Parathyroid adenoma (tissue), 2 donors: ENCODE measurements at regions not wholly inside any gene's neighbourhood (a gene's known extent, or its start where the extent isn't known, plus 50 kb on each side); places are given as distances from the start of the nearest gene placed in this dataset.
"Not testable (repeated sequence)": the region's sequence is repeated elsewhere in the genome, so short reads cannot be mapped to it uniquely, and the experiment has no call there.

ENCODE experiments used
- H2AFZ ChIP-seq: fragments of 300-600 bp; sonication (generic); one replicate; pipeline ENCODE4 v1.7.0; 2017; ENCODE audit warnings: antibody characterized with exemption, mild to moderate bottlenecking
- H3K27ac ChIP-seq: fragments of 300-600 bp; sonication (generic); one replicate; pipeline ENCODE4 v1.7.0; 2017
- H3K27me3 ChIP-seq: fragments of 300-600 bp; sonication (generic); one replicate; pipeline ENCODE4 v1.7.0; 2017; ENCODE audit warnings: low read length; ENCODE audit not compliant: control insufficient read depth, insufficient read depth
- H3K36me3 ChIP-seq: fragments of 300-600 bp; sonication (generic); one replicate; pipeline ENCODE4 v1.7.0; 2017; ENCODE audit warnings: low read length; ENCODE audit not compliant: control insufficient read depth, insufficient read depth
- H3K4me1 ChIP-seq: fragments of 300-600 bp; sonication (generic); one replicate; pipeline ENCODE4 v1.7.0; 2017; ENCODE audit warnings: control low read depth
- H3K4me2 ChIP-seq: fragments of 300-600 bp; sonication (generic); one replicate; pipeline ENCODE4 v1.7.0; 2017; ENCODE audit warnings: low read length
- H3K4me3 ChIP-seq: fragments of 300-600 bp; sonication (generic); one replicate; pipeline ENCODE4 v1.7.0; 2017; ENCODE audit warnings: low read depth, low read length
- H3K79me2 ChIP-seq: fragments of 300-600 bp; sonication (generic); one replicate; pipeline ENCODE4 v1.7.0; 2017; ENCODE audit warnings: control low read depth
- H3K9ac ChIP-seq: fragments of 300-600 bp; sonication (generic); one replicate; pipeline ENCODE4 v1.7.0; 2017; ENCODE audit warnings: mild to moderate bottlenecking
- H3K9me3 ChIP-seq: fragments of 300-600 bp; sonication (generic); one replicate; pipeline ENCODE4 v1.7.0; 2017; ENCODE audit warnings: low read length; ENCODE audit not compliant: control insufficient read depth
- CTCF ChIP-seq: fragments of 300-600 bp; sonication (generic); IDR thresholded peaks from one replicate; pipeline ENCODE4 v1.7.0; 2017; ENCODE audit warnings: antibody characterized with exemption, mild to moderate bottlenecking
- donor health status: primary hyperparathyroidism.

GRCh38 chr3:109869586-109869985 lies 532.2 kb upstream of the DPPA4 start:
- no peaks in the 10 kb centered on the region for H3K79me2 ChIP-seq
- no peaks in the 10 kb centered on the region for H3K27me3 ChIP-seq
- no peak overlapping the region for H2AFZ ChIP-seq
- H3K9ac ChIP-seq, result no peak overlapping the region
- H3K4me2 ChIP-seq, result no peak overlapping the region
- no peak overlapping the region for H3K27ac ChIP-seq
- no peaks in the 10 kb centered on the region for H3K9me3 ChIP-seq
- no peak for TF ChIP-seq CTCF
- H3K4me1 ChIP-seq, result no peaks in the 10 kb centered on the region
- H3K36me3 ChIP-seq, result no peaks in the 10 kb centered on the region
- H3K4me3 ChIP-seq, result no peak overlapping the region

DNA sequence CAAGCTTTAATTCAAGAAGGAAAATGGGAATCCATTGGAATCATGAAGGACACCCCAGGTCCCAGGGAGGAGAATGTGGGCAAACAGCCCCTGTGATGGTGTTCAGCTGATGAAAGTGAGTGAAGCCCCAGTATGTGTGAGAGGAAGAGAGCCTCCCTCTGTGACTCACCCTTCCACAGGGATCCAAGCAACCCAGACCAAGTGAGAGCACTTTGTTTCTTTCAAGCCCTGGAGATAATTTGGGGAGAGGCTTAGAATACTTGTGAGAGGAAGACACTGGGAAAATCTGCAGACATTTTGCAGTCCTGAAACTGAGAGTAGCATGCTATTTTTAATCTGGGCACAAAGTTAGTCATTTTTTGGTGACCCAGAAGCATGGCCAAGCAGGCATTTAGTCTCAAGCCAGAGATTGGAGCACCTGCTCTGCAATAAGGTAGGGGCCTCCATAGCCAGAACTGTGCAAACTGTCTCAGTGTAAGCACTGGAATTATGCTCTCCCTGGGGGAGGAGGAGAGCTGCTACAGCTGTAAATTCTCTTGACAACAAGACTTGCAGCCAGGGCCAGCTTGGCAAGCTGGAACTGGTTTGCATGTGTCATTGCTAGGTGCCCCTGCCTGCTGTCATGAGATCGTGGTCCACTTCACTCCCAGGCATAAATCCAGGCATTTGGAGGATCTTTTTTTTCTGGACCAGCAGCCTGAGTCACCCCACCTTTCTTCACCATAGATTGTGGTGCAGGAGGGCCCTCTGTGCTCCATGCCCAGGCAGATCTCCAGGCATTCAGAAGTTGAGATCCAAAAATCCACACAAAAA lies 537.8 kb upstream of the DPPA4 start:
- no peak overlapping the region for H3K9ac ChIP-seq
- H3K27me3 ChIP-seq, result no peaks in the 10 kb centered on the region
- H3K9me3 ChIP-seq, result no peaks in the 10 kb centered on the region
- H3K36me3 ChIP-seq, result no peaks in the 10 kb centered on the region
- no peak overlapping the region for H3K4me3 ChIP-seq
- H3K79me2 ChIP-seq, result no peaks in the 10 kb centered on the region
- H3K4me2 ChIP-seq, result no peak overlapping the region
- H3K27ac ChIP-seq, result no peak overlapping the region
- no peak overlapping the region for H2AFZ ChIP-seq
- no peak for TF ChIP-seq CTCF
- no peaks in the 10 kb centered on the region for H3K4me1 ChIP-seq

- H3K9me3 ChIP-seq, H3K27ac ChIP-seq: not testable (repeated sequence)
These were observed 540.3 kb upstream of the DPPA4 start for GRCh38 chr3:109877616-109878015.

GRCh38 chr3:109882144-109882543 lies 544.8 kb upstream of the DPPA4 start:
- Histone ChIP-seq H3K4me1 (no peaks in the 10 kb centered on the region), H3K36me3 (no peaks in the 10 kb centered on the region), H3K4me2 (no peak overlapping the region), H3K27me3 (no peaks in the 10 kb centered on the region), H2AFZ (no peak overlapping the region), H3K4me3 (no peak overlapping the region), H3K27ac (no peak overlapping the region), H3K9ac (no peak overlapping the region), H3K79me2 (no peaks in the 10 kb centered on the region), H3K9me3 (no peaks in the 10 kb centered on the region)
- no peak for TF ChIP-seq CTCF

More at GRCh38 chr3:109877616-109878015, 540.3 kb upstream of the DPPA4 start:
- not testable (repeated sequence) for H3K4me2 ChIP-seq, H3K4me1 ChIP-seq, H2AFZ ChIP-seq, H3K36me3 ChIP-seq, H3K27me3 ChIP-seq, H3K9ac ChIP-seq, H3K79me2 ChIP-seq, H3K4me3 ChIP-seq

GRCh38 chr3:109887293-109887692 lies 549.9 kb upstream of the DPPA4 start:
- Histone ChIP-seq H3K27ac (no peak overlapping the region), H3K79me2 (no peaks in the 10 kb centered on the region), H3K4me2 (no peak overlapping the region), H3K4me3 (no peak overlapping the region), H2AFZ (no peak overlapping the region), H3K36me3 (no peaks in the 10 kb centered on the region), H3K9me3 (no peaks in the 10 kb centered on the region), H3K4me1 (no peaks in the 10 kb centered on the region), H3K9ac (no peak overlapping the region), H3K27me3 (no peaks in the 10 kb centered on the region)
- TF ChIP-seq CTCF, result no peak
